NCI-H2107 (cell line): ENCODE measurements at regions not wholly inside any gene's neighbourhood (a gene's known extent, or its start where the extent isn't known, plus 50 kb on each side); places are given as distances from the start of the nearest gene placed in this dataset.
A peak's percentile ranks its signal among the peaks of the same experiment; 100 is the strongest.

Experiments used
- DNase-seq: peaks from one replicate; lab custom pipeline; 2025; lab: John Stamatoyannopoulos, UW

- DNase-seq: no peak
Measured at GRCh38 chr20:10921491-10922010, 247.8 kb upstream of the JAG1 start.

GRCh38 chr20:10922506-10922905, 248.7 kb upstream of the JAG1 start:
- no peak for DNase-seq

- no peak for DNase-seq
Measured at GRCh38 chr20:10922941-10923340, 249.1 kb upstream of the JAG1 start.

DNA sequence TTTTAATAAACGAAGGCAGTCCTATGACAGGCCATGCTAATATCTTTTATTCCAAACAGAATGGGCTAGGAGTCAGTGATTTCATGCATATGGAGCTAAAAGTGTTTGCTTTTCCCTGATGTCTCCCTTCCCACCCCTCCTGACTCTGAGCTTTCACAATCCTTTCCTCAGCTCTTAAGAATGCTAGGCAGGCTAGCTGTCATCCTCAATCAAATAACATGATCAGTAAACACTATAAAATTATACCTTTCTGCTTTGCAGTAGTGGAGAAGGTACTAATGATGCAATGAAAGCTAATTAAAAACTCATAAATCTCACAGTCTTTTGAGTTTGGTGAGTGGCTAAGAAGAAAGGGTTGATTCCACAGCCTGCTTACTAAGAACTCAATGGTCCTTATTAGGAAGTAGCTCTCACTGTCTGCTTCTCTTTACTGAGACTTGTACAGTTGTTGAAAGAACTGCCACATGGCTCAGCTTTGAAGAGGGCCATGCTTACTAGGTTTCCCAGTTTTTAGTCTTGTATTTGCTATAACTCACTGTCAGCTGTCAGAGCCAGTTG, 250.9 kb upstream of the JAG1 start:
- DNase-seq: no peak

- no peak for DNase-seq
Measured at GRCh38 chr20:10925767-10926166, 252.0 kb upstream of the JAG1 start.

- DNase-seq: peak; percentile 81
Measured at GRCh38 chr20:10927011-10927583, 253.3 kb upstream of the JAG1 start.

DNA sequence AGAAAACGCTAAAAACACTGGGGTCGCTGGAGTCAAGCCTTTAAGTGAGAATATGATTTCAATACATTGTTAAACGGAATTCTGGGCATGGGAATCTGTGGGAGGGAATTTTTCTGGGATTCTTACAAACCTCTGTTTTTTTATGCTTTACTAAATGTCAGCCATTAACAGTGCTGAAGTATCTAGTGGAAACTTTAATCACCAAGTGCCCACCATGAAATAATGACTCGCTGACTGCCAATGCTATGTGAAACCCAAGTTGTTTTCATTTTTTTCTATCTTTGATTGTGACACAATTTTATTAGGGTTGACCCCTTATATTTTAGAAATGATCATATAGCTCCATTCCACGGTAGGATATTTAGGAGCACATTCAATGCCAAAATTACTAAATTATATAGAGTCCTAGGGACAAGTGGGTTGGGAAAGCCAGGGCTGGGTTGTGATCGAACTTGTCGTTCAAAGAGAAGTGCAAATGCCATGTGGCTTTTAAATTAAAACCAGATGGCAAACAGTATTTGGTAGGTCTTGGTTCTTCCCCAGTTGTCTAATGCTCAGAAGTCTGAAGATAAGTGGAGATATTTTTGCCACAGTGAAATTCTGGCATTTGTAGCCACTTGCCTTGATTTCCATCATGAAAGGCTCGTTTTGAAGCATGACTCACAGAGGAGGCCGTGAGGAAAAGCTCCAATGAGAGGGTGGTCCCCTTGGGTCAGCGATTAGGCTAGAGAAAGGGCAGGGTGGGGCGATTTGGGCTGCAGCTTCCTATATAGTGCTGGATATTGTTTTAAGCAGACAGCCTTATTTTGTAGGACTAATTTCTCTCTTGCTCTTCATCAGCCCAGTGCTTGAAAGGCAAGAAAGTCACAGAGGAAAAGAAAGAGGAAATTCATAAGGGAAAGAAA, 254.4 kb upstream of the JAG1 start:
- no peak for DNase-seq

- DNase-seq: no peak
Measured at GRCh38 chr20:10928841-10929421, 255.1 kb upstream of the JAG1 start.

- DNase-seq: no peak
Measured at GRCh38 chr20:10935658-10936402, 262.0 kb upstream of the JAG1 start.

- no peak for DNase-seq
Measured at GRCh38 chr20:10936786-10937185, 263.0 kb upstream of the JAG1 start.

DNA sequence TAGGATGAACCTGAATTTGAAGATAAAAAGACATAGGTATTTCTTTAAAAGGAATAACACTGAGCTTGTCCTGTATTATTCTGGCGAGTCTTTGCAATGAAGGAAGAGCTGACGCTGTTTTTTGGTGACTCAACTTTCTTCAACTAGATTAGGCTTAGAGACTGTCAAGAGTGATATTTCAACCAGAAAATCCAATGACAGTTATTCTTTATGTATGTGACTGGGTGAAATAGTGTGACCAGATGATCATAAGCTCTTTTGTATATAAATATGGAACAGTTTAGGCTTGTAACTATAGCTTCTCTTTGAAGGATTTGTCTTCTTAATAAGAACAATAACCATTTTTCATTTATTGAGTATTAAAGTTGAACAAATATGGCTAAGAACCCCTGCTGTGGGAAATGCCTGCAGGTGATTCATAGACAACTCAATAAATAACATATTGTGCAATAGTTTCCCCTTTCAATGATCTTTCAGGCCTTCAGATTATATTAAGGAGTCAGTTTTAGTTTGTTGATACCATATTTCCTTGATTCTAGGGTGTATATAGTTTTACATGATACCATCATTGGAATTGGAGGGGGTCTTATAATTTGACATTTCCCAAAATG, 265.6 kb upstream of the JAG1 start:
- DNase-seq: no peak

GRCh38 chr20:10940941-10941340, 267.1 kb upstream of the JAG1 start:
- no peak for DNase-seq

GRCh38 chr20:10943686-10944265, 270.0 kb upstream of the JAG1 start:
- DNase-seq: no peak

DNA sequence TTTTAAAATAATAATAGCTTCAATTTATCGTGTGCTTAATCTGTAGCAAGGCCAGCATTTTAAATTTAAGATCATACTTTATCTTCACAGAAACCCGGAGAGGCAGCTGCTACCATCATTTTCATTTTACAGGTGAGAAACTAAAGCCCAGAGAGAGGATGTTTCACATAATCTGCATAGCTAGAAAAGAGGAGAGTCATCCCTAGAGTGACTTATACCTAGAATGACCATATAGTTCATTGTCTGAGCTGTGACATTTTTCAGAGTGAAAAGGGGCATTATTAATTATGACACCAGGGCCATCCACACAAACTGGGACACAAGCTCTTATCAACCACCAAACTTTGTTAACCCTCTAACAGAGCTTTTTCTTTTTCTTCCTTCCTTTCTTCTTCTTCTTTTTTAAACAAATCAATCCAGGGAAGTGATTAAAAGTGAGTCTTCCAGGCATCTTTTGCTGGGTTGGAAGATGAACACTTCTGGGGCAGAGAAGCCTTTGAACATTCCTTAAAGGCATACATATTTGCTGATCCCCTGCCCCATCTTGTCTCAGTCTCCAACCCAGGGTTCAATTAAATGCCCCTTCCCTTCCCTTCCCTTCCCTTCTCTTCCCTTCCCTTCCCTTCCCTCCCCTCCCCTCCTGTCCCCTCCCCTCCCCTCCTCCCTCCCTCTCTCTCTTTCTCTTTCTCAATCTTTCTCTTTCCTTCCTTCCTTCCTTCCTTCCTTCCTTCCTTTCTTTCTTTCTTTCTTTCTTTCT, 272.5 kb upstream of the JAG1 start:
- no peak for DNase-seq

GRCh38 chr20:10947726-10948125, 273.9 kb upstream of the JAG1 start:
- DNase-seq: no peak

DNA sequence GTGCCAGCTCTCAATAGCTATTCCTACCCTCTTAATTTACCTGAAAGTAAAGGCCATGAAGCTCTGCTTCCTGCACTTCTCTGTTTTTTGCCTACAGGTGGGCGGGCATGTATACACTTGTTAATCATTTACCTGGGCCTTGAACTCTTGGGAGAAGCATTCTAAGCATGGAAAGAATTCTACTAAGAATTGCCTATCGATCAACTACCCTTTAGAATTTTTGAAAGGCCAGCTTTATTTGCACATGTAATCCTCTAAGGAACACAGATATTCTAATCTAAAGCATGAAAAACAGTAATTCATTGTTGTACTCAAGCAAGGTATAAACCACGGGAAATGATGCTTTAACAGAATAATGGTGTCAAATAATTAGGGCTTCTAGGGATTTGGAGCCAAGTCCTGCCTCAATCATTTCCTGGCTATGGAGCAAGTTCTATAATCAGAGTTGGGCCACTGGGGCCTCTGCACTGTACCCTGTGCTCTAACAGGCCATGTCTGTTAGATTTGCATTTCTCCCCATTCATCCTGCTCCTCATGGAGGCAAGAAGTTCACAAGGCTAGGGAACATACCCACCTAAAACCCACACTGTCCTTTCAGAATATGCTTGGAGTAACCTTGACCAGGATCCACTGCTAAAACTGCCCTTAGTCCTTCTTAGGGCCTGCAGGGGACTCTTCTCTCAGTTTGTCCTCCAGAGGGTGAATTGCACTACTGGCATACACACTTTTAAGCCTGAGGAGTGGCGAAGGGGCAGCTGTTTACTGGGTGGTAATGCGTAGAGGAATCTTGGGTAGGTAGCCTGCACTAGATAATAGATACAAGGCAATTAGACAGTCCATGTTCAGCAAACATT, 276.4 kb upstream of the JAG1 start:
- DNase-seq: no peak

GRCh38 chr20:10951216-10951615, 277.4 kb upstream of the JAG1 start:
- DNase-seq: no peak

- DNase-seq: no peak
Measured at GRCh38 chr20:10951904-10952303, 278.1 kb upstream of the JAG1 start.

DNA sequence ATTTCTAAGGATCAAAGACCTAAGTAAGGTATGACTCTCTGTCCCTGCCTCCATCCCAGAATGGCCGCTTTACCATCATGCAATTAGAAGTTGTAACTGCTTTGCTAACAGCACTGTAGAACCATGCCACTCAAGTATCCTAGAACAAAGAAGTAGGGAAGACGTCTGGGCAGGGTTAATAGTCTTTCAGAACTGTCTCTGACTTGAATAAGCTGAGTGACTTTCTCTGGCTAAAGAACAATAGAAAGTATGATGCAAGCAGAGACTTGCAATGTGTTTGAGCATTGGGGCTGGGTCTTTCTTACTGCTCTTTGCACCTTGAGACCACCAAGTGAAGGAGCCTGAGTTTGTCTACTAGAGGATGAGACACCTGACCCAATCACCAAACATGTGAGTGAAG, 279.6 kb upstream of the JAG1 start:
- no peak for DNase-seq
